Coronary artery (tissue), 2 donors: ENCODE measurements at regions not wholly inside any gene's neighbourhood (a gene's known extent, or its start where the extent isn't known, plus 50 kb on each side); places are given as distances from the start of the nearest gene placed in this dataset.

Source experiments
- DNase-seq: peaks from one replicate; pipeline ENCODE4 v3.0.0-alpha.2; 2017; ENCODE audit warnings: low spot score
- H3K27ac ChIP-seq, 2 donors: fragments of 200-600 bp; sonication (generic); one replicate each; pipeline ENCODE4 v1.5.1; 2016 to 2019
- H3K4me3 ChIP-seq: fragments of 200-600 bp; sonication (generic); 2 replicates; pipeline ENCODE4 v1.5.1; 2016; ENCODE audit warnings: mild to moderate bottlenecking, moderate library complexity
- TF ChIP-seq, protein P1 (sequence below): fragments of 200-600 bp; sonication (generic); IDR thresholded peaks from one replicate; pipeline ENCODE4 v1.5.1; 2019; ENCODE audit warnings: antibody characterized with exemption

DNA sequence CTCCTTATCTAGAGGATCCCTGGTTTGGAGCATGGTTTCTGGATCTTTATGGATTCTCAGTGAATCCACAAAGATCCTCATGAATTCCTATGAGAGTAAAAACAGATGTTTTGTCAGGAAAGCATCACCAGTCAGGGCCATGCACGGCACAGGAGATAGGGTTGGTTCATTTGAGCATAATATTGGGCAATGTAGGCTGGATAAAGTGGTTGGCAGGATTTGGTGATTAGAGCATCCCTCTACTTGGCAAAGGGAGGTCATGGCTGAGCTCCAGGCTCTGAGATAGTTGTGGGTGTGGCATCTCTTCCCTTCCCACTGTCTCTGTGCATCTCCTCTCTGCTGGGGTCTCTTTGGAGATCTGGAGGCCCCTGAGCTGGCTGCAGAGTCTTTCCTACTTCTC, 149.8 kb downstream of the DACT1 start:
- no peak for DNase-seq
- Histone ChIP-seq H3K4me3 (no peak overlapping the region), H3K27ac (no peak overlapping the region)
- TF ChIP-seq, protein P1, sequence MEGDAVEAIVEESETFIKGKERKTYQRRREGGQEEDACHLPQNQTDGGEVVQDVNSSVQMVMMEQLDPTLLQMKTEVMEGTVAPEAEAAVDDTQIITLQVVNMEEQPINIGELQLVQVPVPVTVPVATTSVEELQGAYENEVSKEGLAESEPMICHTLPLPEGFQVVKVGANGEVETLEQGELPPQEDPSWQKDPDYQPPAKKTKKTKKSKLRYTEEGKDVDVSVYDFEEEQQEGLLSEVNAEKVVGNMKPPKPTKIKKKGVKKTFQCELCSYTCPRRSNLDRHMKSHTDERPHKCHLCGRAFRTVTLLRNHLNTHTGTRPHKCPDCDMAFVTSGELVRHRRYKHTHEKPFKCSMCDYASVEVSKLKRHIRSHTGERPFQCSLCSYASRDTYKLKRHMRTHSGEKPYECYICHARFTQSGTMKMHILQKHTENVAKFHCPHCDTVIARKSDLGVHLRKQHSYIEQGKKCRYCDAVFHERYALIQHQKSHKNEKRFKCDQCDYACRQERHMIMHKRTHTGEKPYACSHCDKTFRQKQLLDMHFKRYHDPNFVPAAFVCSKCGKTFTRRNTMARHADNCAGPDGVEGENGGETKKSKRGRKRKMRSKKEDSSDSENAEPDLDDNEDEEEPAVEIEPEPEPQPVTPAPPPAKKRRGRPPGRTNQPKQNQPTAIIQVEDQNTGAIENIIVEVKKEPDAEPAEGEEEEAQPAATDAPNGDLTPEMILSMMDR: no peak

DNA sequence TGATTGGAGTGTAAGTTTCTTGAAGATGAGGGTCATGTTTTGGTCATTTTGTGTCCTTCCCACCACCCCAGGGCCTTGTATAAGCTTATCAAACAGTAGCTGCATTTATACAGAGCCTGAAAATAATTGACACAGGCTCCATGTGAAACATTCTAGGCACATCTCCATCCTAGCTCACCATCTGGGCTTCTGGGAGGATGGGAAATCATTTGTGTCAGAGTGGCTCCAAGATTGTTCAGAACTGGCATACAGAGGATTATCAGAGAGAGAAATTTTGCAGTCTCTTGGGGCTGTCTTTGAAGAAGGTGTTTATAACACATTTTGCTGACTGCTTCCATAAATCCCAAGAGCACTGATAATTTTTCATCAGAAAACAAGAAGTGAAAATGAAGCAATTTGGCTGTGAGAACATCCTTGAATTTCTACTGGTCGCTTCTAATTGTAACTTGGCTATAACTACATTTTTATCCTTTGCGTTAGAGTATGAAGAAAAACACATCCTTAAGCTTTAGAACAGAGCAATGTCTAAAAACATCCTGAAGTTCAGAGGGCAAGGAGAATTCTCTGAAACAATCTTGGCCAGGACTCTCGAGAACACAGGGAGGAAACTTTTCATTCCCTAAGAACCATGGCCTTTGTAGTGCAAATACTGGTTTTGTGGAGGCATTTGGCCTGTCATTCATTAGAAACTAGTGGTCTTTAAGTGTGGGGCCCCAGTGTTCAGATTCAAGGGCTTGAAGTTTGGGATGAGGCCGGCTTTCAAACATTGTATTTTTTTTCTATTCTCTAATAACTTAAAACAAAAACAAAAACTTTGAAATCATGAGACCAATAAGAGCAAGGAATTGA, 151.1 kb downstream of the DACT1 start:
- no peak overlapping the region for H3K4me3 ChIP-seq
- no peak overlapping the region for H3K27ac ChIP-seq
- no peak for DNase-seq
- TF ChIP-seq, protein P1: no peak

GRCh38 chr14:58789736-58790135, 152.0 kb downstream of the DACT1 start:
- Histone ChIP-seq H3K4me3 (no peak overlapping the region), H3K27ac (no peak overlapping the region)
- TF ChIP-seq, protein P1: no peak
- DNase-seq: no peak

- H3K4me3 ChIP-seq: no peak overlapping the region
- no peak overlapping the region for H3K27ac ChIP-seq
- no peak for DNase-seq
- TF ChIP-seq, protein P1: no peak
Measured at GRCh38 chr14:58792416-58792815, 154.7 kb downstream of the DACT1 start.

DNA sequence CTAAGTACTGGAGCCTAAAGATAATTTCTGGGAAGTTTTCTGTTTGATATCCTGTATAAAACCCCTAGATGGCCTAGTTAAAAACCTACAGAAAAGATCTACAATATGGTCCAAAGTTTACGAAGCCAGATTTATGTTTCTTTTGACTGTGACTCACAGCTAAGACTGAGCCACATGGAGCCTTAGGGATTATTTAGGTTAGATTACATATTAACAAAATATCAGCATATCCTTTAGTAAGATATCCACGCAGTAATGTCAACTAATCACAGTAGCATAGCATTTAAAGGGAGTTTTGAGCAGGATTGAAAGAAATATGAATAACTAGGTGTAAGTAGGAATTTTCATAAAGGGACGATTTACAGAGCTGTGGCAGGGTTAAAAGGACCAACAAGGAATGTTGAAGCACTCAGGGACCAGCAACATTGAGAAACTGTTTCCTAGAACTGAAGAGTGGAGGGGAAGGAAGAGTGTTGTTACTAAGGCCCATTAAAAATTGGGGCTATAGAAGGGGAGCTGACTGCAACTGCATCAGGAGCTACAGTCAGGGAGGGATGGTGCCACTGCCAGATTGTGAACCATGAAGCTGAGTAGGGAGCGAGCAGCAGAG, 155.5 kb downstream of the DACT1 start:
- TF ChIP-seq, protein P1: no peak
- Histone ChIP-seq H3K27ac (no peak overlapping the region), H3K4me3 (no peak overlapping the region)
- no peak for DNase-seq

GRCh38 chr14:58794993-58795762, 157.4 kb downstream of the DACT1 start:
- H3K27ac ChIP-seq: no peak overlapping the region
- TF ChIP-seq, protein P1: no peak
- DNase-seq: no peak
- no peak overlapping the region for H3K4me3 ChIP-seq
